Lower leg skin (tissue), 4 donors: ENCODE measurements at regions not wholly inside any gene's neighbourhood (a gene's known extent, or its start where the extent isn't known, plus 50 kb on each side); places are given as distances from the start of the nearest gene placed in this dataset.

Experiments
- DNase-seq, 2 donors: peaks; one replicate each; pipeline ENCODE4 v3.0.0-alpha.2; 2019; ENCODE audit warnings: low spot score in 2 of 2
- H3K4me3 ChIP-seq: fragments of 200-600 bp; sonication (generic); 2 replicates; pipeline ENCODE4 v1.5.1; 2017; ENCODE audit warnings: mild to moderate bottlenecking, low read depth; ENCODE audit not compliant: poor library complexity, severe bottlenecking
- CTCF ChIP-seq, 3 donors: fragments of 450-650 bp; IDR thresholded peaks; one replicate each; pipeline ENCODE4 v1.5.1; 2016; ENCODE audit warnings: antibody characterized with exemption in 3 of 3, mild to moderate bottlenecking in 3 of 3, moderate library complexity in 2 of 3
- POLR2A ChIP-seq, 2 donors: fragments of 450-650 bp; IDR thresholded peaks; one replicate each; pipeline ENCODE4 v1.6.1; 2016 to 2017; ENCODE audit warnings: antibody characterized with exemption in 2 of 2, mild to moderate bottlenecking in 1 of 2, moderate library complexity in 1 of 2
- WGBS, 2 donors: methylation state at CpG; one replicate each; pipeline ENCODE4 v1.1.5; 2018; 5-methylcytosine and 5-hydroxymethylcytosine counted together
- intact Hi-C: fragments of 100-400 bp; cut with DNase I; formaldehyde crosslinking; loops from one replicate; pipeline ENCODE4 v1.15.0; 2023; ENCODE audit warnings: low total_unique reads

DNA sequence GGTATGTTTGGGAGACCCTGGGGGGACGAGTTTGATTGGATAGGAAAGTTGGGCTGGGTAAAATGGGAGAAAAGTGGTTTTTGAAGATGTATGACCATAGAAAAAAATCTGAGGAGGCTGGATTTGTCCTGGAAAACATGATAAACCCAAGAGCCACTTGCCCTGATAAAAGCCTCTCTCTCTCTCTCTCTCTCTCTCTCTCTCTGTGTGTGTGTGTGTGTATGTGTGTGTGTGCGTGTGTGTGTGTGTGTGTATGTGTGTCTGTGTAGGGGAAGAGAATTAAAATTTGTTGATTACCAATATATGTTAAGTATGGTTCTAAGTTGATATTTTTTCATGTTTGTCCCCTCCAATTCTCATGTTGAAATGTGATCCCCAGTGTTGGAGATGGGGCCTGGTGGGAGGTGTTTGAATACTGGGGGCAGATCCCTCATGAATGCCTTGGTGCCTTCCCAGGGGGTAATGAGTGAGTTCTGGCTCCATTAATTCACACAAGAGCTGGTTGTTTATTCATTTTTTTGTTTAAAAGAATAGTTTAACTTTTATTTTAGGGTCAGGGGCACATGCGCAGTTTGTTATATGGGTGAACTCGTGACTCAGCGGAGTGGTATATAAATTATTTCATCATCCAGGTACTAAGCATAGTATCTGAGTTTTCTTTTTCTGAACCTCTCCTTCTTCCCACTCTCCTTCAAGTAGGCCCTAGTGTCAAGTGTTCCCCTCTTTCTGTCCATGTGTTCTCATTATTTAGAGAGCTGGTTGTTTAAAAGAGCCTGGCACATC lies 208.8 kb downstream of the TFAP2B start:
- intact Hi-C loops: no loop called here
- no peak overlapping the region for H3K4me3 ChIP-seq
- WGBS, 2 donors: 63 to 68% methylated on average over 5 of the region's 5 CpGs
- no peak for TF ChIP-seq CTCF (IDR thresholded peaks at IDR 0.05)
- no peak for TF ChIP-seq POLR2A (IDR thresholded peaks at IDR 0.05)
- DNase-seq: no peak

DNA sequence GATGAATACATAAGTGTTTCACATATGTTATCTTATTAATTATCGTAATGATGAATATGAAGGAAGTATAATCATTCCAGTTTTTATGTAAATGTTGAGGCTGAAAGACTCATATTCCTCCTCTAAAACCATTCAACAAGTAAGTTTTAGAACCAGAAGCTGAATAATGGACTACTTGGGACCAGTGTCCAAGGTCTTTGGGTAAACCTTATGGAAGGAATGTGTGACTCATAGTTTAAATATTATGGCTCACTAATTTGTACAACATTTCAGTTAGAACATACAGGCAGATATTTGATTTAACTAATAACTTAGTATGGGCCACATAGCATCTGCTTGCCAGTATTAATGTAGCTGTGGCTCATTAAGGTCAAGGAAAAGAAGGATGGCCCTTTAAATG lies 209.6 kb downstream of the TFAP2B start:
- no peak for TF ChIP-seq CTCF (IDR thresholded peaks at IDR 0.05)
- no peak for TF ChIP-seq POLR2A (IDR thresholded peaks at IDR 0.05)
- WGBS, 2 donors: 0 to 1% methylated on average over 1 of the region's 1 CpG
- no peak overlapping the region for H3K4me3 ChIP-seq
- intact Hi-C loops: no loop called here
- DNase-seq: no peak

- intact Hi-C loops: no loop called here
- WGBS, 2 donors: 4 to 6% methylated on average over 1 of the region's 1 CpG
- no peak for DNase-seq
- H3K4me3 ChIP-seq: no peak overlapping the region
- TF ChIP-seq CTCF (IDR thresholded peaks at IDR 0.05) (no peak), POLR2A (IDR thresholded peaks at IDR 0.05) (no peak)
Measured at GRCh38 chr6:51029561-51029960, 210.9 kb downstream of the TFAP2B start.

DNA sequence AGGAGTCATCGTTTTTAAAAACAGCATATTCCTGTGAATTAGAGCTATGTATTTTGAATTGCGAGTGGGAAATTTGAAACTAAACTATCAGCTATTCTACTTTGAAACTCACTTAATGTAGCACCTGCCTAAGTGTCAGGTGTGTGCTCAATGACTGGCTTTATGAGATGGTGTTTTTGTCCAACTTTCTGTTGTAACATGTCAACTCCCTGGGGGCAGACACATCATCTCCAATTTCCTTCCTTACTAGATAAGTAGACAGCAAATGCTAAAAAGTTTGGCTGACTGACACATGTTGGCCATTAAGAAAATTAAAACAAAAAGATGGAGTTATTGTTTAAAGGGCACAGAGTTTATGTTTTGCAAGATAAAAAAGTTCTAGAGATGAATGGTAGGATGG lies 226.9 kb downstream of the TFAP2B start:
- DNase-seq: peak in 1 of 2 donors; percentile 26
- intact Hi-C loops: no loop called here
- TF ChIP-seq POLR2A (IDR thresholded peaks at IDR 0.05): no peak
- TF ChIP-seq CTCF (IDR thresholded peaks at IDR 0.05): no peak
- WGBS, 2 donors: 48 to 58% methylated on average over 2 of the region's 2 CpGs
- no peak overlapping the region for H3K4me3 ChIP-seq

GRCh38 chr6:51049288-51049982 lies 230.8 kb downstream of the TFAP2B start:
- intact Hi-C loops: no loop called here
- no peak for DNase-seq
- no peak overlapping the region for H3K4me3 ChIP-seq
- 66 to 70% methylated on average over 3 of the region's 3 CpGs for WGBS, 2 donors
- TF ChIP-seq CTCF (IDR thresholded peaks at IDR 0.05) (no peak), POLR2A (IDR thresholded peaks at IDR 0.05) (no peak)
